Transverse colon (tissue), 4 donors: ENCODE measurements at regions not wholly inside any gene's neighbourhood (a gene's known extent, or its start where the extent isn't known, plus 50 kb on each side); places are given as distances from the start of the nearest gene placed in this dataset.

ENCODE experiments used
- DNase-seq: peaks from one replicate; pipeline ENCODE4 v3.0.0-alpha.2; 2019
- H3K27ac ChIP-seq, 4 donors: fragments of 200-600 bp; sonication (generic); 2 replicates each; pipeline ENCODE4 v1.5.1; 2016 to 2018; ENCODE audit warnings: inconsistent platforms in 4 of 4
- H3K27me3 ChIP-seq: fragments of 200-600 bp; sonication (generic); 2 replicates; pipeline ENCODE4 v1.5.1; 2017; ENCODE audit warnings: inconsistent platforms
- H3K36me3 ChIP-seq, 4 donors: fragments of 200-600 bp; sonication (generic); 2 replicates each; pipeline ENCODE4 v1.5.1; 2017 to 2019; ENCODE audit warnings: inconsistent platforms in 4 of 4
- H3K4me1 ChIP-seq, 4 donors: fragments of 200-600 bp; sonication (generic); 2 replicates each; pipeline ENCODE4 v1.5.1; 2017 to 2020; ENCODE audit warnings: inconsistent platforms in 4 of 4
- H3K4me3 ChIP-seq, 4 donors: fragments of 200-600 bp; sonication (generic); 1 replicate in 1 of 4; 2 replicates in 3 of 4; pipeline versions ENCODE4 v1.5.1 to v1.6.1; 2017 to 2019; ENCODE audit warnings: inconsistent platforms in 4 of 4
- H3K9me3 ChIP-seq, 2 donors: fragments of 200-600 bp; sonication (generic); 2 replicates each; pipeline ENCODE4 v1.5.1; 2017 to 2019; ENCODE audit warnings: inconsistent platforms in 2 of 2
- CTCF ChIP-seq, 5 experiments: fragments of 200-600 bp in 3 of 5; fragments of 450-650 bp in 2 of 5; sonication (generic) in 3 of 5; IDR thresholded peaks; 1 replicate in 2 of 5; 2 replicates in 3 of 5; pipeline ENCODE4 v1.5.1; 2016 to 2017; ENCODE audit warnings: antibody characterized with exemption in 5 of 5, inconsistent platforms in 3 of 5, mild to moderate bottlenecking in 2 of 5, moderate library complexity in 1 of 5
- EP300 ChIP-seq: sonication (generic); formaldehyde crosslinking; IDR thresholded peaks from one replicate; pipeline ENCODE4 v1.6.1; 2017; ENCODE audit warnings: antibody characterized with exemption, low read depth
- POLR2A ChIP-seq: fragments of 450-650 bp; IDR thresholded peaks from one replicate; pipeline ENCODE4 v1.6.1; 2016; ENCODE audit warnings: antibody characterized with exemption, mild to moderate bottlenecking, moderate library complexity
- POLR2AphosphoS5 ChIP-seq, 3 donors: sonication (generic); formaldehyde crosslinking; IDR thresholded peaks; one replicate each; pipeline ENCODE4 v1.6.1; 2016; ENCODE audit warnings: antibody characterized with exemption in 3 of 3
- WGBS, 2 donors: methylation state at CpG; one replicate each; pipeline ENCODE4 v1.1.5; 2018; ENCODE audit warnings: low coverage in 1 of 2; 5-methylcytosine and 5-hydroxymethylcytosine counted together
- in situ Hi-C, 4 donors: fragments of 200-750 bp; cut with MboI; loops; one replicate each; pipeline versions ENCODE4 v1.15.0 to v1.15.1; 2017; ENCODE audit warnings: low sequenced_read_pairs in 3 of 4, low pct_ligation_motif_present in 1 of 4, low pct_unique_long_range_greater_than_20kb in 1 of 4
- intact Hi-C: fragments of 100-400 bp; cut with DNase I; formaldehyde crosslinking; loops from one replicate; pipeline ENCODE4 v1.15.1; 2023; ENCODE audit warnings: low total_unique reads

GRCh38 chr10:36597756-36598320 is 527.6 kb upstream of the ANKRD30A start:
- in situ Hi-C loops (no loop called here), intact Hi-C loops (no loop called here)
- Histone ChIP-seq H3K9me3 (no peaks in the 10 kb centered on the region), H3K4me1 (no peaks in the 10 kb centered on the region), H3K27me3 (no peaks in the 10 kb centered on the region), H3K27ac (no peak overlapping the region), H3K4me3 (no peak overlapping the region), H3K36me3 (no peaks in the 10 kb centered on the region)
- DNase-seq = no peak
- TF ChIP-seq CTCF (IDR thresholded peaks at IDR 0.05) = no peak
- TF ChIP-seq POLR2A = no peak
- TF ChIP-seq EP300 = no peak
- TF ChIP-seq POLR2AphosphoS5 (IDR thresholded peaks at IDR 0.05) = no peak
- 21 to 34% methylated on average over 3 of the region's 3 CpGs for WGBS, 2 donors

GRCh38 chr10:36592964-36593363 is 532.4 kb upstream of the ANKRD30A start:
- H3K4me1 ChIP-seq = no peaks in the 10 kb centered on the region
- intact Hi-C loops (no loop called here), in situ Hi-C loops (no loop called here)
- H3K9me3 ChIP-seq = no peaks in the 10 kb centered on the region
- no peak overlapping the region for H3K4me3 ChIP-seq
- WGBS, 2 donors = 86 to 92% methylated on average over 4 to 5 of the region's 5 CpGs
- no peaks in the 10 kb centered on the region for H3K27me3 ChIP-seq
- no peak for DNase-seq
- H3K36me3 ChIP-seq = no peaks in the 10 kb centered on the region
- TF ChIP-seq CTCF (IDR thresholded peaks at IDR 0.05) = no peak
- TF ChIP-seq POLR2A = no peak
- TF ChIP-seq POLR2AphosphoS5 (IDR thresholded peaks at IDR 0.05) = no peak
- TF ChIP-seq EP300 = no peak
- H3K27ac ChIP-seq = no peak overlapping the region

- WGBS, 2 donors = 74% methylated on average over 2 of the region's 2 CpGs
Observed at GRCh38 chr10:36591436-36591835, 534.0 kb upstream of the ANKRD30A start.

GRCh38 chr10:36583690-36584089 is 541.7 kb upstream of the ANKRD30A start:
- no peak for DNase-seq
- in situ Hi-C loops (no loop called here), intact Hi-C loops (no loop called here)
- H3K4me1 ChIP-seq = no peaks in the 10 kb centered on the region
- no peaks in the 10 kb centered on the region for H3K27me3 ChIP-seq
- no peaks in the 10 kb centered on the region for H3K9me3 ChIP-seq
- H3K27ac ChIP-seq = no peak overlapping the region
- no peak overlapping the region for H3K4me3 ChIP-seq
- no peaks in the 10 kb centered on the region for H3K36me3 ChIP-seq
- TF ChIP-seq CTCF (IDR thresholded peaks at IDR 0.05) (no peak), POLR2A (no peak), EP300 (no peak), POLR2AphosphoS5 (IDR thresholded peaks at IDR 0.05) (no peak)

More at GRCh38 chr10:36591436-36591835, 534.0 kb upstream of the ANKRD30A start:
- intact Hi-C loops = no loop called here
- DNase-seq = no peak
- Histone ChIP-seq H3K9me3 (no peaks in the 10 kb centered on the region), H3K36me3 (no peaks in the 10 kb centered on the region), H3K27ac (no peak overlapping the region), H3K4me3 (no peak overlapping the region), H3K27me3 (no peaks in the 10 kb centered on the region), H3K4me1 (no peaks in the 10 kb centered on the region)
- no peak for TF ChIP-seq POLR2A
- TF ChIP-seq POLR2AphosphoS5 (IDR thresholded peaks at IDR 0.05) = no peak
- in situ Hi-C loops = no loop called here

- Histone ChIP-seq H3K4me3 (no peak overlapping the region), H3K9me3 (no peaks in the 10 kb centered on the region), H3K4me1 (no peaks in the 10 kb centered on the region), H3K27me3 (no peaks in the 10 kb centered on the region), H3K36me3 (no peaks in the 10 kb centered on the region), H3K27ac (no peak overlapping the region)
- no peak for DNase-seq
- 78 to 80% methylated on average over 2 of the region's 2 CpGs for WGBS, 2 donors
- intact Hi-C loops = no loop called here
- in situ Hi-C loops = no loop called here
- TF ChIP-seq POLR2AphosphoS5 (IDR thresholded peaks at IDR 0.05) (no peak), CTCF (IDR thresholded peaks at IDR 0.05) (no peak), POLR2A (no peak), EP300 (no peak)
Observed at GRCh38 chr10:36581237-36581636, 544.2 kb upstream of the ANKRD30A start.
